Skeletal muscle satellite cell (primary cell): ENCODE measurements at regions not wholly inside any gene's neighbourhood (a gene's known extent, or its start where the extent isn't known, plus 50 kb on each side); places are given as distances from the start of the nearest gene placed in this dataset.
"Not testable (repeated sequence)": the region's sequence is repeated elsewhere in the genome, so short reads cannot be mapped to it uniquely, and the experiment has no call there.

Experiments used
- H3K27me3 ChIP-seq: 2 replicates; pipeline ENCODE4 v1.7.0; 2013; ENCODE audit warnings: low read length; ENCODE audit not compliant: control insufficient read depth, insufficient read depth
- H3K36me3 ChIP-seq: 2 replicates; pipeline ENCODE4 v1.7.0; 2013; ENCODE audit warnings: mild to moderate bottlenecking, control low read depth, low read length; ENCODE audit not compliant: insufficient read depth
- H3K4me1 ChIP-seq: 2 replicates; pipeline ENCODE4 v1.7.0; 2013; ENCODE audit warnings: low read length; ENCODE audit not compliant: control insufficient read depth, insufficient read depth
- H3K4me2 ChIP-seq: 2 replicates; pipeline ENCODE4 v1.7.0; 2013; ENCODE audit warnings: mild to moderate bottlenecking, low read length
- H3K4me3 ChIP-seq: 2 replicates; pipeline ENCODE4 v1.7.0; 2013; ENCODE audit warnings: low read length
- H3K9ac ChIP-seq: 2 replicates; pipeline ENCODE4 v1.7.0; 2013; ENCODE audit warnings: mild to moderate bottlenecking, low read depth, low read length, moderate library complexity
- H3K9me3 ChIP-seq: replicated peaks from 2 replicates; pipeline ENCODE4 v1.7.0; 2013; ENCODE audit warnings: mild to moderate bottlenecking, control low read depth, low read length

DNA sequence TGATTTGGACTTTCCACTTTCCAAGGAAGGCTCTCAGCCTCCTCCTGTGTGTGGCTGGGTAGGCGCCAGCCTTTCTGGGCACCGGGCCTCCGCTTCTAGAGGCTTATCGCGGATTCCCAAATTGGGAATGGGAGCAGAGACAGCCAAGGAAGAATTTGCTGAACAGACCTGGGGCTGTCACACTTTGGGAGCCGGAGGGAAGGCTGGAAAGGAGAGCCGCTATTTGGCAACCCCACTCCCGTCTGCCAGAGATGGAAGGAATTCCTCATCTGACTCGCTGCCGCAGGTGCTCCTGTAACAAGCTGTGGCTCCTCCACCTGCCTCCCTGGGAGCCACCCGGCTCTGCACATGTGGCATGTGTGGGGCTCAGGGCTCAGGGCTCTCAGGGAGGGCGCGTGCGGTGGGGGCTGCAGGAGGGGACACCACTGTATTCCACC, 50.8 kb upstream of the ECHDC3 start:
- H3K4me2 ChIP-seq: no peak overlapping the region

GRCh38 chr10:11689945-11690736, 52.0 kb upstream of the ECHDC3 start:
- H3K36me3 ChIP-seq: no peaks in the 10 kb centered on the region
- H3K4me1 ChIP-seq: peaks cover 9% of the 10 kb centered on the region
- no peak overlapping the region for H3K4me2 ChIP-seq
- peaks cover 54% of the 10 kb centered on the region for H3K27me3 ChIP-seq
- no peaks in the 10 kb centered on the region for H3K9me3 ChIP-seq
- H3K9ac ChIP-seq: no peak overlapping the region
- H3K4me3 ChIP-seq: no peak overlapping the region

More for the DNA sequence above, 50.8 kb upstream of the ECHDC3 start:
- H3K27me3 ChIP-seq: peaks cover 58% of the 10 kb centered on the region
- no peaks in the 10 kb centered on the region for H3K36me3 ChIP-seq
- no peaks in the 10 kb centered on the region for H3K9me3 ChIP-seq
- H3K9ac ChIP-seq: no peak overlapping the region
- no peak overlapping the region for H3K4me3 ChIP-seq
- no peaks in the 10 kb centered on the region for H3K4me1 ChIP-seq

- not testable (repeated sequence) for H3K36me3 ChIP-seq, H3K9me3 ChIP-seq, H3K9ac ChIP-seq, H3K4me2 ChIP-seq, H3K4me3 ChIP-seq
- H3K4me1 ChIP-seq: peaks cover 15% of the 10 kb centered on the region
- H3K27me3 ChIP-seq: peaks cover 53% of the 10 kb centered on the region
Observed at GRCh38 chr10:11688448-11688795, 53.8 kb upstream of the ECHDC3 start.

DNA sequence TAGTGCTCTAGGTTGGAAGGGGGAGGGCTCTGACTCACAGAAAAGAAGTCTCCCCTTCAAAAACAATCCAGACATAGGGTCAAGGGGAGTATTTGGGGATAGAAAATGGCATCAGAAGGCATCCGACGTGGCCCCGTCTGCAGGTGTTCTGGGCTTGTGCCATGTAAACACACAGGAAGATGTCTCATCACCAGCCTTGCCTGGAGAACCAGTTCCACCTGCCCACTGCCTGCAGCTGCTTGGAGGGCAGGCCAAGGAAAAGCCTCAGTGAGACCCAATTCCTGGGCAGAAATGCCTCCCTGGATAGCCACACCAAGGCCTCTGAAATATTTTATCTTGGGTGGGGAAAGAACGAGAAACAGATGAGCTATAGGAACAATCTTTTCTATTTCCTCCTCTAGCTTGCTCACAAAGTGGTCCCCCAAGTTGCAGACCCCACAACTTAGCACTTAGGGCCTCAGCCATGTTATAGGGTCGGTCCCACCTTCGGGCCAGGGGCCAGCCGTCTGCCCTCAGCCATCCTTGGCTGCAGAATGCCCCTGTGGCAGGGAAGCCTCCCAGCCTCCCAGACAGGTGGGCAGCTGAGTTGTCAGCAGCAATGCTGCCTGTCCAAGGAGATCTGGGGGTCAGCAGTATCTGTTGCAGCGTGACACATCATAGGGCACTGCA, 54.3 kb upstream of the ECHDC3 start:
- Histone ChIP-seq H3K4me2 (no peak overlapping the region), H3K9me3 (no peaks in the 10 kb centered on the region), H3K9ac (no peak overlapping the region), H3K27me3 (peaks cover 53% of the 10 kb centered on the region), H3K4me1 (peaks cover 15% of the 10 kb centered on the region), H3K36me3 (no peaks in the 10 kb centered on the region), H3K4me3 (no peak overlapping the region)

DNA sequence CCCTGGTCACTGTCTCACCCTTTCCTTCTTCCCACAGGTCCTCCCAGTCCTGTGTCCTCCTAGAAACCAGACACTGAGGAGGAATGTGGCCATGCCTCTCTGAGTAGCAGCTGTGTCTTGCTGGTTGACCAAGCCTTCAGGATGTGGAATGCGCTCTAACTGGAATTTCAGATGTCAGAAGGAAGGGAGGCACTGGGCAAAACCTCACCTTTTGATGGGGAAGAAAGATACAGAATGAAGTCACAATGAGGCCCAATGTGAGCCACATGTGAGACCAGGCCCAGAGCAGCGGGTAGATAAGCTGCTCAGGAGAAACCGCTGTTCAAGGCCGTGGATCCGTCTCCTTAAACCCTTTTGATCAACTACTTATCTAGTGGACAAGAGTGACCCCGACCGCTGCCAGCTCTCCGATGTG, 54.8 kb upstream of the ECHDC3 start:
- Histone ChIP-seq H3K4me1 (peaks cover 15% of the 10 kb centered on the region), H3K9me3 (no peaks in the 10 kb centered on the region), H3K4me3 (no peak overlapping the region)

GRCh38 chr10:11685787-11686218, 56.4 kb upstream of the ECHDC3 start:
- Histone ChIP-seq H3K4me2 (peak overlapping the region; percentile 82), H3K27me3 (peaks cover 51% of the 10 kb centered on the region), H3K4me3 (no peak overlapping the region), H3K9me3 (no peaks in the 10 kb centered on the region), H3K4me1 (peaks cover 15% of the 10 kb centered on the region), H3K9ac (no peak overlapping the region), H3K36me3 (no peaks in the 10 kb centered on the region)

More for the DNA sequence above, 54.8 kb upstream of the ECHDC3 start:
- H3K36me3 ChIP-seq: no peaks in the 10 kb centered on the region
- peaks cover 52% of the 10 kb centered on the region for H3K27me3 ChIP-seq
- no peak overlapping the region for H3K4me2 ChIP-seq
- no peak overlapping the region for H3K9ac ChIP-seq

DNA sequence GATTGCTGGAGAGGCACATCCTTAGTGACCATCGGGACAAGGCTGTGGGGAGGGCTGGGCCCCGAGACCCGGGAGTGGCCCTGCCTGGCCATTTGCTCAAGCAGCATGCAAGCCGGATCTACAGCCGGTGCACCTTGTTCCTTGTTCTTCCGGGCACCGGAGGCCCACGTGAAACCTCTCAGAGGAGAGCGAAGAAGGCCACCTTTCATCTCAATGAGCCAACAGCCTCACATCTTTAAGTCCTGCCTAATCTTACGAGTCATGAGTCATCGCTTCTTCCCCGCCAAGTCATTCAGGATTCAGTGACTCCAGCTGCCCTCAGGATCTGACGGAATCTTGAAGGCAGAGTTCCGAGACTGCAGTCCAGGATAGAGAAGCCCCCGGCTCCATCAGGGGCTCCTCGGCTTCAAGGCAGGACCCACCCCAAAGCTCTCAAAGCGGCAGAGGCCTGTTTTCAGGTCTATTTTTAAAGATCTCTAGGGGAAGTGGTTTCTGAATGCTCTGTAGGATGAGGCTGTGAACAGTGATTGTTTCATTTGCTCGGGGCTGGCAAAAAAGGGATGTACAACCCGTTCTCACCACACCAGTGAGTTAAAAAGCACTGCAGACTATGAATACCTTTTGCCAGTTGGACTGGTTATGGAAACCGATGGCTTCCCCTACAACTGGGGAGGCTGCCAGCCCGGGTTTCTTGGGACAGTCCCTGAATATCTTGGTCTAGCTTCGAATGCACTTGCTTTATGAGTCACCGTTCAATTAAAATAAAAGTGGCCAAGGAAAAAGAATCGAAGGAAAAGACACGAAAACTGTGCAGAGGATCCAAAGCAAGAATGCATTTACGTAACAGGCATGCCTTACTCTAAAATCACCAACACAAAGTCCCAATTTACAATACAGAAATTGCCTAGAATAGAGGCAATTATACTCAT, 57.2 kb upstream of the ECHDC3 start:
- peak overlapping the region; percentile 17 for H3K9ac ChIP-seq
- H3K9me3 ChIP-seq: no peaks in the 10 kb centered on the region
- H3K4me2 ChIP-seq: peak overlapping the region; percentile 82
- peaks cover 54% of the 10 kb centered on the region for H3K27me3 ChIP-seq
- peaks cover 15% of the 10 kb centered on the region for H3K4me1 ChIP-seq
- H3K36me3 ChIP-seq: no peaks in the 10 kb centered on the region
- H3K4me3 ChIP-seq: peak overlapping the region; percentile 59

DNA sequence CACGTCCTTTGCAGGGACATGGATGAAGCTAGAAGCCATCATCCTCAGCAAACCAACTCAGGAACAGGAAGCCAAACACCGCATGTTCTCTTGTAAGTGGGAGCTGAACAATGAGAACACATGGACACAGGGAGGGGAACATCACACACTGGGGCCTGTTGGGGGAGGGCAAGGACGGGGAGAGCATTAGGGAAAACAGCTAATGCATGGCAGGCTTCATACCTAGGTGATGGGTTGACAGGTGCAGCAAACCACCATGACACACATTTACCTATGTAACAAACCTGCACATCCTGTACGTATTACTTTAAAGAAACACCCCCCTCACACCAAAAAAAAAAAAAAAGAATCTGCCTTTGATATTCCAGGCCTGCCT, 57.9 kb upstream of the ECHDC3 start:
- peak overlapping the region; percentile 82 for H3K4me2 ChIP-seq
- not testable (repeated sequence) for H3K9me3 ChIP-seq, H3K9ac ChIP-seq, H3K36me3 ChIP-seq, H3K4me3 ChIP-seq
- H3K27me3 ChIP-seq: peaks cover 52% of the 10 kb centered on the region
- peaks cover 15% of the 10 kb centered on the region for H3K4me1 ChIP-seq

DNA sequence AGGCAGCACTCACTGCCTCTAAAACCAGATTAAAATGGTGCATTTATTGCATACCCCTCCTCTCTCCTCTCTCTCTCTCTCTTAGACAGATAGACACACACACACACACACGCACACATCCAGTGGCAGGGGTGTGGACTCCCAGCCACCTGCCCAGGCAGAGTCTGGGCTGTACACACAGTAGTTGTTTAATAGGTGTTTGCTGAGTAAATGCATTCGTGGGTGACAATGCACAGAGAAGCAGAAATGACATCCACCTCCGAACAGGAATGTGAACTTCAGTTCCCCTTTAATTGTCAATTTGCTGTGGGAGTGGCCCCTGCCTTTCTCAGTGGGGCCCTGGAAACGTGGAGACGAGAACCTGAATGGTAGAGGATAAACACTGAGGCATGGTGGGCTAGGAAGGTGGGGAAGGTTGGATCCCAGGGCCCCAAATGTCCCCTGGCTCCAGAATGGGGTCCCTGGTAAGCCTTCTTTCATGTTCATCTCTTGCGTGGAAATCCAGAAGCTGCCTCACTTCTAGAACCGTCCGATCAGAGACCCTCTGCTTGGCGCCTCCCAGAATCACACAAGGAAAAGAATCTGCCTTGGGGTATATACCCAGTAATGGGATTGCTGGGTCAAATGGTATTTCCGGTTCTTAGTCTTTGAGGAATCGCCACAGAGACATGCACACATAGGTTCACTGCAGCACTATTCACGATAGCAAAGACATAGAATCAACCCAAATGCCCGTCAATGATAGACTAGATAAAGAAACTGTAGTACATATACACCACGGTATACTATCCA, 58.5 kb upstream of the ECHDC3 start:
- Histone ChIP-seq H3K9ac (no peak overlapping the region), H3K4me1 (peaks cover 15% of the 10 kb centered on the region), H3K27me3 (peaks cover 46% of the 10 kb centered on the region), H3K9me3 (no peaks in the 10 kb centered on the region), H3K4me3 (no peak overlapping the region), H3K36me3 (no peaks in the 10 kb centered on the region), H3K4me2 (no peak overlapping the region)

GRCh38 chr10:11682851-11683250, 59.3 kb upstream of the ECHDC3 start:
- peaks cover 39% of the 10 kb centered on the region for H3K27me3 ChIP-seq
- no peak overlapping the region for H3K4me2 ChIP-seq
- H3K36me3 ChIP-seq: no peaks in the 10 kb centered on the region
- H3K4me3 ChIP-seq: no peak overlapping the region
- H3K4me1 ChIP-seq: peaks cover 15% of the 10 kb centered on the region
- H3K9me3 ChIP-seq: no peaks in the 10 kb centered on the region
- no peak overlapping the region for H3K9ac ChIP-seq
